NCI-H82 (cell line): ENCODE measurements at regions not wholly inside any gene's neighbourhood (a gene's known extent, or its start where the extent isn't known, plus 50 kb on each side); places are given as distances from the start of the nearest gene placed in this dataset.

Experiments
- DNase-seq: peaks from one replicate; lab custom pipeline; 2025; lab: John Stamatoyannopoulos, UW

DNA sequence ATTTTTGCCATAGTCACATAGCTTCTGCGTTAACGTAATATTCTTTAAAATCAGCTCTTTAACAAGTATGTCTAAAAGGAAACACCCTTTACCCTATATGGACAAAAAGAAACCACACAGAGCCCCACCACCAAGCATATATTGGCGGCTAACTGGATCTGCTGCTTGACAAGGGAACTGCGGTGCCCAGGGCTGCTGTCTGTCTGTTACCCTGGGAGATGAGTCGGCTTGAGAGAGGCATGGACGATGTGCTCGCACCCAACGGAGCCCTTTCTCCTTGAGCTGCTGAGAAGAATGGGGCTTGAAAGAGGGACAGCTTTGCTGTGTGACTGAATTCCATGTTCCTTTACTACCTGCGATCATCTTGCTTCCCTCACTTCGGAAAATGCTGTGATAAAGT is 158.6 kb upstream of the SHB start:
- DNase-seq = peak; percentile 66

DNA sequence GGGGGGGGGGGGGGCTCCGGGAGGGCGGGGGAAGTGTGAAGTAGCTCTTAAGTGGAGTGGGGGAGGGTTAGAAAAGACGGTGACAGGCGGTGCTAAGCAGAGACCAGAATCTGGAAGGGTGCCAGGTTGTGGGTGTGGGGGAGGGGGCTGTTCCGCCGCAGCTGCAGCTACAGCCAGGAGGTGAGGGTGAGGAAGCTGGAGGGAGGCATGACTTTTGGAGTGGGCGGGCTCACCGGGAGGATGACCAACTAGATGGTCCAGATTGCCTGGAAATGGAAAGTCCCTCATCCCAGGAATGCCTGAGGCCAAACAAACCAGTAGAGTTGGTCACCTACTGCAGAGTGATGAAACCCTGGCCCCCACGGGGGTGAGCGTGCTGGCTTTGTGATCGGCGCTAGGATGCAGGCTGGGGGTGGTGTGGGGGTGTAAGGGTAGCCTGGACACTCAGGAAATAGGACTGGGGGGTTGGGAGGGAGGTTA is 158.1 kb upstream of the SHB start:
- DNase-seq = peak; percentile 97

DNA sequence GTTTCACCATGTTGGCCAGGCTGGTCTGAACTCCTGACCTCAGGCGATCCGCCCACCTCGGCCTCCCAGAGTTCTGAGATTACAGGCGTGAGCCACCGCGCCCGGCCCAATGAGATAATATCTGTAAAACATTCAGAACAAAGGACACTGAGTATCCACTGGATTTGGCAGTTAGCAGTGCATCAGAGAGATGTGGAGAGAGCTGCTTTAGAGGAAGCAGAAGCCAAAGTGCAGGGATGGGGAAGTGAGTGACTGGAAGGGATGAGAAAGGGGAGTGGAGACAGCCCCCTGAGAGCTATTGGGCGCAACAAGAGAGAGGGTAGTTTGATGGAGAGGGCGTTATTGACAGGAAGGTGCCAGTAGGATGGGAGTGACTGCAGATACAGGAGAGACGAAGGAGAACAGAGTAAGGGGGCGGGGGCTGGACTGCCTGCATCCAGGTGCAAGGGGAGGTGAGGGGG is 157.5 kb upstream of the SHB start:
- peak; percentile 82 for DNase-seq

- DNase-seq = no peak
These were observed 155.9 kb upstream of the SHB start for GRCh38 chr9:38224941-38225340.

- DNase-seq = no peak
These were observed 147.5 kb upstream of the SHB start for GRCh38 chr9:38216572-38216971.

DNA sequence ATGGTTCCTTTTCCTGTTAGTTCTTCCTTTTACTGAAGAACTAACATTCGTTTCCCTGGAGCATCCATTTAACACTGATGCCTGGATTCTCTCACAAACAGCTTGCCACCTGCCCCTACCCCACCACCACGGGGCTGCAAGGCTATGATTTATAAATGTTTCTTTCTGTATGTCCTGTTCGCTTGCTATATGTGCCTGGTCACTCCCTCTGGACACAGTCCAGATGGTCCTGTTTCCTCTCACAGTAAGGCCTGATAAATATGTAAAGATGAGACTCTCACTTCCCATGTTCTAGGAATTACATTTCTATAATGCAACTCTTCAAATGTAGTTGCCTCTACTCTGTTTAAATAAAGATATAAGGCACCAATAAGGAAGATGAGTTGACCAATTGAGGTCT is 146.4 kb upstream of the SHB start:
- no peak for DNase-seq

DNA sequence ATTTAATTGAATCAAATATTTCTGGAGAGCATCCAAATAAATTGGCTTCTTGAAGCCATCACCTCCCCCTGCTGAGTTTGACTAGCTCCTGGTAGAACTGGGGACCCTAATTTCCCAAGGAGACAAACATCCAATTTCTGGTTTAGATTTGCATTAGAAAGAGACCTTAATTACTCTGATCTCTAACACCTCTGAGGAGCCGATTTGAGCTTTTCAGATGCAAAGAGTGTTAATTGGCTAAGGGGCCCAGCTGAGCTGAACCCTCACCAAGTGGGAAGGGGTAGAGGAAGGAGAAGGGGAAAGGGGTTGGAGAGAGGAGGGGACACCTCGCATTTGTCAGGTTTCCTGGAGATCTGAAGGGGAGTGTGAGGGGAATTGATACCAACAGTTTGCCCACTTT is 145.4 kb upstream of the SHB start:
- DNase-seq = peak; percentile 31

- no peak for DNase-seq
These were observed 144.7 kb upstream of the SHB start for GRCh38 chr9:38213631-38214299.

- DNase-seq = no peak
These were observed 143.0 kb upstream of the SHB start for GRCh38 chr9:38212016-38212415.

DNA sequence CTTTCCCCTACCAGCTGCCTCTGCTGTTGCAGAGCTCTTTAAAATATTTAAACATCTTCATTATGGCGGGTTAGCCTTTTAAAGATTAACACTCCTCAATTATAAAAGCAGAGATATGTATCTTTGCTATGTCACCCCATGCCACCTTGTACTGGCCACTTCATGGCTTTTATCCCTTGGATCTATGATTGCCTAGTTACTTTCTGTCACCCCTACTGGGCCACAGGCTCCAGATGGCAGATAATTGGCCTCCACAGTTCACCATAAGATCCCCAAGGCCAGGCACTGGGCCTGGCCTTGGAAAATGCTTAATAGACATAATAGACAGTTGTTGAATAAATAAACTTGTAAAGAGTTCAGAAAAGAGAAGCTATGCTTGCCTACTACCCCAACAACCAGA is 142.0 kb upstream of the SHB start:
- peak; percentile 14 for DNase-seq

GRCh38 chr9:38208206-38208901 is 139.3 kb upstream of the SHB start:
- no peak for DNase-seq

DNA sequence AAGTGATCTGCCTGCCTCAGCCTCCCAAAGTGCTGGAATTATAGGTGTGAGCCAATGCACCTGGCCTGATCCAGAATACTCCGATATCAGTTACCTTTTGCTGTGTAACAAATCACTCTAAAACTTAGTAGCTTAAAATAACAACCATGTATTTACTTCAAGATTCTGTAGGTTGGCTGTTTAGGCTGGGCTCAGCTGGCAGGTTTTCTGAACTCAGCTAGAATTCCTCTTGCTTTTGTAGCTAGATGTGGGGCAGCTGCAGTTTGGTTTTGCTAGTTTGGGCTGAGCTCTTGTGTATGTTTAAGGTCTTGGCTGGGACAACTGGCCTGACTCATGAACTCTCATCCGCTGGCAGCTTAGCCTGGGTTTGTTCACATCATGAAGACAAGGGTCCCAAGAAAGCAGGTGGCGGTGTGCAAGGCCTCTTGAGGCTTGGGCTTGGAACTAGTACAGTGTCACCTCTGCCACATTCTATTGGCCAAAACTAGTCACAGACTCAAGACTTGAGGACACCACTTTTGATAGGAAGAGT is 138.3 kb upstream of the SHB start:
- DNase-seq = no peak

- no peak for DNase-seq
These were observed 136.3 kb upstream of the SHB start for GRCh38 chr9:38205279-38205678.

DNA sequence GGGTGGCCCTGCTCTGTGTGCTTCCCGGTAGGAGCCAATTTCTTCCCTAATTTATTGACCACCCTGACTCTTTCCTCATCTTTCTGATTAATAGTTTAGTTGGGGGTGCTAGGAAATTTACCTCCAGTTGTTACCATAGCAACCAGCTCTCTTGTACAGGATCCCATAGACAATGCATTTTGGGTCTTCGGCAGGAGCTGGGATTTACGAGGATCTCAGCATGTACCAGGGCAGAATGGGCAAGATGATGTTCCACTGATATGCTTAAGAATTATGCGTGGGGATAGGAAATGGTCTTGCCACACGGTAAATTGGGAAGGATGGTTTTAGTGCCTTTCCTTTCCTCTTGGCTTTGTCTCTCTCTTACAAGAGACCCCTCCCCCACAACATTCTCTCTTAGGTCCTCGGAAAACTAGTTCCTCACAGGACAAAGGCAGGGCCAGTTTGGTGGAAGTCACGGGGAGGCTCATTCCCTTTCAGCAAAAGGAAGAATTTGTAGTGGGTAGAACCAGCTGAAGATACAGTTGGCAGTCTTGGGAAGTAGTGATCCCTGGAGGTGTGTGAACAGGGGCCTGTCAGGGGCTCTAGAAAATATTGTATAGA is 133.4 kb upstream of the SHB start:
- DNase-seq = no peak

DNA sequence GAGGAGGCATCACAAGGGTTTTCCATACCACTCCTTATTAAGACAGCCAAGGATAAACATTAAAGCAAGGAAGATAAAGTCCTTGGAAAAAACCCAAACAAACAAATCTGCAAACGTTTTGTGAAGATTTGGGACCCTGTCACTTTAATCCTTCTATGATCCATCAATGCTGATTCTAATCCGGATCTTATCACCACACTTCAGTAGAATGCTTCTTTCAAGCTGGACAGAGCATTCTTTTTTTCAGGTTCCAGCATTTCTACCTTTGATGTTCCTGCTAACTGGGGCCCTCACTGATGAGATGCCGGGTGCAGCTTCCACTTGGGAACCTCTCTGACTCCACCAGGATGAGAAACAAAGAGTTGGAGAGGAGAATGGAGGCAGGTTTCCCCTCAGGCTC is 132.8 kb upstream of the SHB start:
- no peak for DNase-seq

GRCh38 chr9:38200431-38200830 is 131.4 kb upstream of the SHB start:
- DNase-seq = peak; percentile 94

DNA sequence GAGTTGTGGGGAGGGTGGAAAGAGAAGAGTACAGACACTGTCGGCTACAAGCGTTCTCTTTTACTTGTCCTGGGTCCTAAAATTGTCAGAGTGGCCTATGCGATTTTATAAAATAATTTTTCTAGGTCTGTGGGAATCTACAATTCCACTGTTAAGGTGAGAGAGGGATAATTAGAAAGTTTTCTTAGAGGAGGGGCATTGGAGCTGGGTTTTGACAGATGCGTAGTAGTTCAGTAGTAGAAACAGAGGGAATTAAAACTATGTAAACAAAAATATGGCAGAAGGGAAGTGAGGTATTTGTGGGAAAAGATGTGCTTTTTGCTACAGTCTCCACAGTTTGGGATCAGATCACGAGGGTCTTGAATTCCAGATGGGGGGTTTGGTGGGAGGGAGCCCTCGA is 129.1 kb upstream of the SHB start:
- no peak for DNase-seq

DNA sequence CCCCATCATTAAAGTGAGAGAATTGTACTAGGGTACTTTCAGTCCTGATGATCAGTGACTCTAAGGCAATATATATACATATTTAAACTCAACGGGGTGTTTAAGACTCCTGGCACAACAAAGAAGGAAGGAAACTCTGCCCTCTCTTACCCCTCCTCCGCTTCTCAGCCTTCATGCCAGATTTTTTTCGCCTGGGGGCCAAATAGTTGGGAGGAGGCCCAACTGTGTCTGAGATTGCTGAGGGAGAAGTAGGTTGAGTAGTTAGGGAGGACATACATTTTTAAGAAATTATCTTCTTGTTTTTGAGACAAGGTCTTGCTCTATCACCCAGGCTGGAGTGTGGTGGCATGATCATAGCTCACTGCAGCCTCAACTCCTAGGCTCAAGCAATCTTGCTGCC is 127.7 kb upstream of the SHB start:
- no peak for DNase-seq

- DNase-seq = no peak
These were observed 126.7 kb upstream of the SHB start for GRCh38 chr9:38195737-38196161.

- no peak for DNase-seq
These were observed 125.8 kb upstream of the SHB start for GRCh38 chr9:38194870-38195269.

GRCh38 chr9:38192731-38193265 is 123.8 kb upstream of the SHB start:
- DNase-seq = no peak

DNA sequence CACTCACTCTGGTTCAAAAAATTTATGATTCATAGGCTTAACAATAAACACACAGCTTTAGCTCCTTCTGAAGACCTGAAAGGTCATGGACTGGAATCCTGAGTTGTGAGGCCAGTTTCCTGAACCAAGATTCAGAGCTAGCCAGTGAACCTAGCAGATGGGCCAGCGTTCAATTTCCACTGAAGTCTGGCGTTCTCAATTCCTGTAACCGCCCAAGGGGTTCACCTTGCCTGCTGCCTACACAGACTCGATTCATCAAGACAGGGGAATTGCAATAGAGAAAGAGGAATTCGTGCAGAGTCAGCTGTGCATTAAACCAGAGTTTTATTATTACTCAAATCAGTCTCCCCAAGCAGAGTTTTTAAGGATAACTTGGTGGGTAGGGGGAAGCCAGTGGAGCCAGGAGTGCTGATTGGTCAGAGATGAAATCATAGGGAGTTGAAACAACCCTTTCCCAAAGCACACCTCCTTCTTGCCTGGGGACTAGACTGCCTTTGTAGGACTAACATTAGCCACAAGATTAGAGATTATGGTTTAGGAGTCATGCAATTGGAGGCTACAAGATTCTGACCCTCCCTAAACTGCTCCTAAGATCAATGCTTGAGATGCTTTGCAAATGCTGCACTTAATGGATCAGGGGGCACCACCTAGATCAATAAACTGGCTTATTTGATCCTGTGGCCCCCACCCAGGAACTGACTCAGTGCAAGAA is 117.5 kb upstream of the SHB start:
- DNase-seq = no peak
